GM12878 (cell line): ENCODE measurements at regions not wholly inside any gene's neighbourhood (a gene's known extent, or its start where the extent isn't known, plus 50 kb on each side); places are given as distances from the start of the nearest gene placed in this dataset.

Source experiments
- ATAC-seq: fragments of 200-7000 bp; cut with Tn5 transposase; 3 replicates; pipeline ENCODE4 v1.9.1; 2020; ENCODE audit warnings: mild to moderate bottlenecking, moderate library complexity
- BruUV-seq: library from RNA; stranded (reverse); fragments of 400-500 nt; replicated peaks from 2 replicates; lab custom pipeline; 2021; lab: Mats Ljungman, UMichigan
- CTCF ChIA-PET: fragments of 300-600 bp; sonication (Branson Sonifier 250); formaldehyde crosslinking; extraction: SDS; loops from one replicate; lab custom pipeline; 2021; ENCODE audit warnings: inconsistent platforms; lab: Yijun Ruan, JAX
- POLR2A ChIA-PET: fragments of 350-600 bp; formaldehyde crosslinking; extraction: SDS; loops from one replicate; lab custom pipeline; 2021; ENCODE audit warnings: inconsistent platforms; lab: Charles Lee
- RAD21 ChIA-PET: fragments of 300-600 bp; sonication (Branson Sonifier 250); formaldehyde crosslinking; loops from one replicate; lab custom pipeline; 2023; ENCODE audit warnings: antibody characterized with exemption; ENCODE audit not compliant: unreplicated experiment; lab: Charles Lee
- SMC1A ChIA-PET: fragments of 300-600 bp; sonication (Branson Sonifier 250); formaldehyde crosslinking; loops from one replicate; lab custom pipeline; 2023; ENCODE audit not compliant: unreplicated experiment, uncharacterized antibody; lab: Charles Lee
- DNase-seq: peaks from one replicate; pipeline ENCODE4 v3.0.0-alpha.2; 2011; ENCODE audit warnings: low read depth, low spot score
- FAIRE-seq: peaks from 3 replicates; lab custom pipeline; 2011; peaks lifted over from hg19 to GRCh38; lab: Jason Lieb, UNC
- H2AFZ ChIP-seq: 2 replicates; pipeline ENCODE4 v1.6.0; 2011; ENCODE audit warnings: low read depth, low read length, control low read depth; ENCODE audit not compliant: control insufficient read depth
- H3K27ac ChIP-seq: 2 replicates; pipeline ENCODE4 v1.5.1; 2011; ENCODE audit warnings: control low read depth; ENCODE audit not compliant: control insufficient read depth, insufficient read depth
- H3K27me3 ChIP-seq, 2 experiments: replicated peaks in 1 of 2; 2 replicates each; pipeline versions ENCODE4 v1.6.0 to v1.6.1; 2011; ENCODE audit warnings: low read length in 1 of 2; ENCODE audit not compliant: control insufficient read depth in 2 of 2, insufficient read depth in 2 of 2
- H3K36me3 ChIP-seq, 2 experiments: 2 replicates each; pipeline ENCODE4 v1.5.1; 2011; ENCODE audit warnings: low read length in 1 of 2; ENCODE audit not compliant: control insufficient read depth in 2 of 2, insufficient read depth in 2 of 2
- H3K4me1 ChIP-seq: 2 replicates; pipeline ENCODE4 v1.6.1; 2011; ENCODE audit warnings: mild to moderate bottlenecking, low read length, moderate library complexity, mixed read lengths; ENCODE audit not compliant: control insufficient read depth, insufficient read depth
- H3K4me2 ChIP-seq: 2 replicates; pipeline ENCODE4 v1.6.0; 2011; ENCODE audit warnings: control low read depth; ENCODE audit not compliant: control insufficient read depth, insufficient read depth
- H3K4me3 ChIP-seq: fragments of 200-600 bp; sonication (generic); 2 replicates; pipeline ENCODE4 v1.5.1; 2016
- H3K79me2 ChIP-seq: 2 replicates; pipeline ENCODE4 v1.6.0; 2011; ENCODE audit warnings: low read length; ENCODE audit not compliant: control insufficient read depth, insufficient read depth
- H3K9ac ChIP-seq: 2 replicates; pipeline ENCODE4 v1.8.0; 2011; ENCODE audit warnings: low read length, control low read depth, mixed read lengths; ENCODE audit not compliant: control insufficient read depth, insufficient read depth
- H3K9me3 ChIP-seq: replicated peaks from 3 replicates; pipeline ENCODE4 v1.5.1; 2011; ENCODE audit warnings: mild to moderate bottlenecking, low read length; ENCODE audit not compliant: control insufficient read depth, insufficient read depth
- H4K20me1 ChIP-seq: 2 replicates; pipeline ENCODE4 v1.6.0; 2011; ENCODE audit not compliant: control insufficient read depth, insufficient read depth
- FOXM1 ChIP-seq: IDR thresholded peaks from 2 replicates; pipeline ENCODE4 v1.6.1; 2012; ENCODE audit warnings: low read depth, mild to moderate bottlenecking, inconsistent platforms, low read length, moderate library complexity
- JUNB ChIP-seq: IDR thresholded peaks from 2 replicates; pipeline ENCODE4 v1.6.1; 2016; ENCODE audit warnings: antibody characterized with exemption, mild to moderate bottlenecking
- MAX ChIP-seq: IDR thresholded peaks from 2 replicates; pipeline ENCODE4 v1.6.1; 2012; ENCODE audit warnings: low read depth, low read length, improper control_type of control experiment
- RB1 ChIP-seq: fragments of 450-650 bp; formaldehyde crosslinking; IDR thresholded peaks from 2 replicates; pipeline ENCODE4 v1.6.1; 2017; ENCODE audit warnings: mild to moderate bottlenecking, borderline replicate concordance
- REST ChIP-seq: IDR thresholded peaks from 2 replicates; pipeline ENCODE4 v1.6.1; 2012; ENCODE audit warnings: mild to moderate bottlenecking, low read depth, low read length
- STAT1 ChIP-seq: fragments of 450-650 bp; conservative IDR thresholded peaks from 2 replicates; pipeline ENCODE4 v1.6.1; 2014; ENCODE audit warnings: antibody characterized with exemption, mild to moderate bottlenecking
- WGBS: methylation state at CpG from one replicate; pipeline ENCODE4 v1.1.6; 2016; ENCODE audit warnings: low lambda C conversion rate; ENCODE audit not compliant: insufficient replicate concordance, insufficient coverage; ENCODE audit errors: missing lambda C conversion rate; 5-methylcytosine and 5-hydroxymethylcytosine counted together
- in situ Hi-C: fragments of 300-500 bp; cut with MboI; formaldehyde crosslinking; loops from 9 replicates; pipeline ENCODE4 v1.14.3; 2018; ENCODE audit warnings: mixed read lengths
- intact Hi-C: fragments of 100-400 bp; cut with micrococcal nuclease; formaldehyde crosslinking; loops from one replicate; pipeline ENCODE4 v1.14.2; 2022; ENCODE audit not compliant: unreplicated experiment
- TF ChIP-seq, protein P1 (sequence below): IDR thresholded peaks from 2 replicates; pipeline ENCODE4 v1.6.1; 2012; ENCODE audit warnings: improper control_type of control experiment, low read depth, low read length; ENCODE audit not compliant: insufficient replicate concordance
- TF ChIP-seq, protein P2 (sequence below): fragments of 450-650 bp; IDR thresholded peaks from 2 replicates; pipeline ENCODE4 v1.6.1; 2016; ENCODE audit warnings: mild to moderate bottlenecking

- ChIA-PET SMC1A (no interaction called here), CTCF (no interaction called here), RAD21 (no interaction called here), POLR2A (no interaction called here)
- Histone ChIP-seq H4K20me1 (no peaks in the 10 kb centered on the region), H3K36me3 (no peaks in the 10 kb centered on the region), H3K27me3 (no peaks in the 10 kb centered on the region), H2AFZ (no peak overlapping the region), H3K9ac (no peak overlapping the region), H3K9me3 (no peaks in the 10 kb centered on the region; the same call in 2 of the 3 replicates), H3K27ac (no peak overlapping the region), H3K4me1 (no peaks in the 10 kb centered on the region), H3K4me3 (no peak overlapping the region), H3K4me2 (no peak overlapping the region), H3K79me2 (no peaks in the 10 kb centered on the region)
- FAIRE-seq (no peak), ATAC-seq (no peak), DNase-seq (no peak)
- WGBS: 48% methylated on average over 21 of the region's 23 CpGs
- BruUV-seq: no TSS peak
- intact Hi-C loops: no loop called here
- in situ Hi-C loops: no loop called here
- TF ChIP-seq REST (no peak), STAT1 (no peak), JUNB (no peak), RB1 (no peak), MAX (no peak), FOXM1 (no peak)
- TF ChIP-seq, protein P1, sequence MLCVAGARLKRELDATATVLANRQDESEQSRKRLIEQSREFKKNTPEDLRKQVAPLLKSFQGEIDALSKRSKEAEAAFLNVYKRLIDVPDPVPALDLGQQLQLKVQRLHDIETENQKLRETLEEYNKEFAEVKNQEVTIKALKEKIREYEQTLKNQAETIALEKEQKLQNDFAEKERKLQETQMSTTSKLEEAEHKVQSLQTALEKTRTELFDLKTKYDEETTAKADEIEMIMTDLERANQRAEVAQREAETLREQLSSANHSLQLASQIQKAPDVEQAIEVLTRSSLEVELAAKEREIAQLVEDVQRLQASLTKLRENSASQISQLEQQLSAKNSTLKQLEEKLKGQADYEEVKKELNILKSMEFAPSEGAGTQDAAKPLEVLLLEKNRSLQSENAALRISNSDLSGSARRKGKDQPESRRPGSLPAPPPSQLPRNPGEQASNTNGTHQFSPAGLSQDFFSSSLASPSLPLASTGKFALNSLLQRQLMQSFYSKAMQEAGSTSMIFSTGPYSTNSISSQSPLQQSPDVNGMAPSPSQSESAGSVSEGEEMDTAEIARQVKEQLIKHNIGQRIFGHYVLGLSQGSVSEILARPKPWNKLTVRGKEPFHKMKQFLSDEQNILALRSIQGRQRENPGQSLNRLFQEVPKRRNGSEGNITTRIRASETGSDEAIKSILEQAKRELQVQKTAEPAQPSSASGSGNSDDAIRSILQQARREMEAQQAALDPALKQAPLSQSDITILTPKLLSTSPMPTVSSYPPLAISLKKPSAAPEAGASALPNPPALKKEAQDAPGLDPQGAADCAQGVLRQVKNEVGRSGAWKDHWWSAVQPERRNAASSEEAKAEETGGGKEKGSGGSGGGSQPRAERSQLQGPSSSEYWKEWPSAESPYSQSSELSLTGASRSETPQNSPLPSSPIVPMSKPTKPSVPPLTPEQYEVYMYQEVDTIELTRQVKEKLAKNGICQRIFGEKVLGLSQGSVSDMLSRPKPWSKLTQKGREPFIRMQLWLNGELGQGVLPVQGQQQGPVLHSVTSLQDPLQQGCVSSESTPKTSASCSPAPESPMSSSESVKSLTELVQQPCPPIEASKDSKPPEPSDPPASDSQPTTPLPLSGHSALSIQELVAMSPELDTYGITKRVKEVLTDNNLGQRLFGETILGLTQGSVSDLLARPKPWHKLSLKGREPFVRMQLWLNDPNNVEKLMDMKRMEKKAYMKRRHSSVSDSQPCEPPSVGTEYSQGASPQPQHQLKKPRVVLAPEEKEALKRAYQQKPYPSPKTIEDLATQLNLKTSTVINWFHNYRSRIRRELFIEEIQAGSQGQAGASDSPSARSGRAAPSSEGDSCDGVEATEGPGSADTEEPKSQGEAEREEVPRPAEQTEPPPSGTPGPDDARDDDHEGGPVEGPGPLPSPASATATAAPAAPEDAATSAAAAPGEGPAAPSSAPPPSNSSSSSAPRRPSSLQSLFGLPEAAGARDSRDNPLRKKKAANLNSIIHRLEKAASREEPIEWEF: no peak
- TF ChIP-seq, protein P2, sequence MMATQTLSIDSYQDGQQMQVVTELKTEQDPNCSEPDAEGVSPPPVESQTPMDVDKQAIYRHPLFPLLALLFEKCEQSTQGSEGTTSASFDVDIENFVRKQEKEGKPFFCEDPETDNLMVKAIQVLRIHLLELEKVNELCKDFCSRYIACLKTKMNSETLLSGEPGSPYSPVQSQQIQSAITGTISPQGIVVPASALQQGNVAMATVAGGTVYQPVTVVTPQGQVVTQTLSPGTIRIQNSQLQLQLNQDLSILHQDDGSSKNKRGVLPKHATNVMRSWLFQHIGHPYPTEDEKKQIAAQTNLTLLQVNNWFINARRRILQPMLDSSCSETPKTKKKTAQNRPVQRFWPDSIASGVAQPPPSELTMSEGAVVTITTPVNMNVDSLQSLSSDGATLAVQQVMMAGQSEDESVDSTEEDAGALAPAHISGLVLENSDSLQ: no peak
Measured at GRCh38 chr15:98163319-98164045, 203.0 kb downstream of the ARRDC4 start.
